Vagina (tissue), 2 donors: ENCODE measurements at regions not wholly inside any gene's neighbourhood (a gene's known extent, or its start where the extent isn't known, plus 50 kb on each side); places are given as distances from the start of the nearest gene placed in this dataset.
"Not testable (repeated sequence)": the region's sequence is repeated elsewhere in the genome, so short reads cannot be mapped to it uniquely, and the experiment has no call there.

Experiments used
- DNase-seq, 2 donors: peaks; one replicate each; pipeline ENCODE4 v3.0.0-alpha.2; 2017; ENCODE audit errors: extremely low spot score in 2 of 2
- H3K27ac ChIP-seq: fragments of 200-600 bp; sonication (generic); one replicate; pipeline ENCODE4 v1.5.1; 2019
- H3K27me3 ChIP-seq: fragments of 200-600 bp; sonication (generic); one replicate; pipeline ENCODE4 v1.5.1; 2019
- H3K36me3 ChIP-seq, 2 donors: fragments of 200-600 bp; sonication (generic); one replicate each; pipeline ENCODE4 v1.5.1; 2017 to 2019
- H3K4me1 ChIP-seq: fragments of 200-600 bp; sonication (generic); one replicate; pipeline ENCODE4 v1.5.1; 2019
- H3K4me3 ChIP-seq, 2 donors: fragments of 200-600 bp; sonication (generic); 1 replicate in 1 of 2; 2 replicates in 1 of 2; pipeline ENCODE4 v1.5.1; 2016 to 2019
- H3K9me3 ChIP-seq: fragments of 200-600 bp; sonication (generic); one replicate; pipeline ENCODE4 v1.5.1; 2019
- CTCF ChIP-seq, 3 experiments: fragments of 450-650 bp in 2 of 3; fragments of 200-600 bp in 1 of 3; sonication (generic) in 1 of 3; IDR thresholded peaks; one replicate each; pipeline ENCODE4 v1.5.1; 2017 to 2019; ENCODE audit warnings: antibody characterized with exemption in 3 of 3, mild to moderate bottlenecking in 2 of 3, moderate library complexity in 2 of 3
- POLR2A ChIP-seq, 2 donors: fragments of 450-650 bp; IDR thresholded peaks; one replicate each; pipeline ENCODE4 v1.6.1; 2017; ENCODE audit warnings: antibody characterized with exemption in 2 of 2, mild to moderate bottlenecking in 2 of 2, moderate library complexity in 2 of 2
- POLR2AphosphoS5 ChIP-seq, 2 donors: sonication (generic); formaldehyde crosslinking; IDR thresholded peaks; one replicate each; pipeline ENCODE4 v1.9.0; 2017; ENCODE audit warnings: antibody characterized with exemption in 2 of 2, mild to moderate bottlenecking in 2 of 2, low read depth in 1 of 2; ENCODE audit not compliant: insufficient read depth in 1 of 2
- intact Hi-C: fragments of 100-400 bp; cut with DNase I; formaldehyde crosslinking; loops from one replicate; pipeline ENCODE4 v1.15.1; 2023

- TF ChIP-seq POLR2A (IDR thresholded peaks at IDR 0.05) (no peak), POLR2AphosphoS5 (IDR thresholded peaks at IDR 0.05; ENCODE audit: insufficient read depth in 1 of 2, low read depth in 1 of 2) (peak in 1 of 2 donors; percentile 31)
- Histone ChIP-seq H3K4me1 (no peaks in the 10 kb centered on the region), H3K9me3 (no peaks in the 10 kb centered on the region), H3K27ac (no peak overlapping the region), H3K4me3 (no peak overlapping the region), H3K36me3 (no peaks in the 10 kb centered on the region), H3K27me3 (no peaks in the 10 kb centered on the region)
- intact Hi-C loops = no loop called here
- DNase-seq = no peak
Observed at GRCh38 chr2:130289780-130290179, 52.9 kb upstream of the IMP4 start.

- no peak for DNase-seq
- no peaks in the 10 kb centered on the region for H3K36me3 ChIP-seq
- TF ChIP-seq POLR2AphosphoS5 (IDR thresholded peaks at IDR 0.05; ENCODE audit: insufficient read depth in 1 of 2, low read depth in 1 of 2) = no peak
- TF ChIP-seq POLR2A (IDR thresholded peaks at IDR 0.05) = no peak
- no peak for TF ChIP-seq CTCF (IDR thresholded peaks at IDR 0.05)
- no peaks in the 10 kb centered on the region for H3K27me3 ChIP-seq
- H3K9me3 ChIP-seq = no peaks in the 10 kb centered on the region
- intact Hi-C loops = no loop called here
- no peaks in the 10 kb centered on the region for H3K4me1 ChIP-seq
- no peak overlapping the region for H3K27ac ChIP-seq
- H3K4me3 ChIP-seq = no peak overlapping the region
Observed at GRCh38 chr2:130288467-130289403, 54.0 kb upstream of the IMP4 start.

- H3K36me3 ChIP-seq = no peaks in the 10 kb centered on the region
- no peak for TF ChIP-seq CTCF (IDR thresholded peaks at IDR 0.05)
- TF ChIP-seq POLR2A (IDR thresholded peaks at IDR 0.05) = no peak
- TF ChIP-seq POLR2AphosphoS5 (IDR thresholded peaks at IDR 0.05; ENCODE audit: insufficient read depth in 1 of 2, low read depth in 1 of 2) = no peak
- no peak for DNase-seq
Observed at GRCh38 chr2:130287656-130288026, 55.1 kb upstream of the IMP4 start.

GRCh38 chr2:130286983-130287655, 55.6 kb upstream of the IMP4 start:
- Histone ChIP-seq H3K9me3 (no peaks in the 10 kb centered on the region), H3K27me3 (no peaks in the 10 kb centered on the region), H3K27ac (no peak overlapping the region), H3K4me3 (no peak overlapping the region), H3K36me3 (no peaks in the 10 kb centered on the region), H3K4me1 (no peaks in the 10 kb centered on the region)
- no peak for TF ChIP-seq POLR2A (IDR thresholded peaks at IDR 0.05)
- no peak for TF ChIP-seq CTCF (IDR thresholded peaks at IDR 0.05)
- no peak for TF ChIP-seq POLR2AphosphoS5 (IDR thresholded peaks at IDR 0.05; ENCODE audit: insufficient read depth in 1 of 2, low read depth in 1 of 2)
- DNase-seq = no peak
- intact Hi-C loops = no loop called here

More at GRCh38 chr2:130287656-130288026, 55.1 kb upstream of the IMP4 start:
- H3K9me3 ChIP-seq = no peaks in the 10 kb centered on the region
- no peaks in the 10 kb centered on the region for H3K4me1 ChIP-seq
- no peak overlapping the region for H3K27ac ChIP-seq
- H3K4me3 ChIP-seq = no peak overlapping the region
- no peaks in the 10 kb centered on the region for H3K27me3 ChIP-seq
- intact Hi-C loops = no loop called here

GRCh38 chr2:130283341-130283869, 59.3 kb upstream of the IMP4 start:
- intact Hi-C loops, H3K27ac ChIP-seq, H3K27me3 ChIP-seq, H3K4me1 ChIP-seq, H3K9me3 ChIP-seq, H3K4me3 ChIP-seq, H3K36me3 ChIP-seq, DNase-seq: not testable (repeated sequence)

- H3K4me1 ChIP-seq, H3K9me3 ChIP-seq, H3K27me3 ChIP-seq, H3K27ac ChIP-seq, H3K4me3 ChIP-seq, intact Hi-C loops, DNase-seq, H3K36me3 ChIP-seq: not testable (repeated sequence)
Observed at GRCh38 chr2:130279551-130279950, 63.1 kb upstream of the IMP4 start.

- H3K4me1 ChIP-seq, H3K27ac ChIP-seq, DNase-seq, intact Hi-C loops, H3K36me3 ChIP-seq, H3K27me3 ChIP-seq, H3K9me3 ChIP-seq, H3K4me3 ChIP-seq: not testable (repeated sequence)
Observed at GRCh38 chr2:130268333-130268732, 70.1 kb upstream of the TUBA3E start.

- DNase-seq, H3K4me1 ChIP-seq, H3K9me3 ChIP-seq, H3K36me3 ChIP-seq, H3K4me3 ChIP-seq, H3K27me3 ChIP-seq, H3K27ac ChIP-seq, intact Hi-C loops: not testable (repeated sequence)
Observed at GRCh38 chr2:130267572-130267971, 69.3 kb upstream of the TUBA3E start.

- H3K9me3 ChIP-seq, H3K27me3 ChIP-seq, H3K27ac ChIP-seq, intact Hi-C loops, H3K4me1 ChIP-seq, H3K4me3 ChIP-seq, DNase-seq, H3K36me3 ChIP-seq: not testable (repeated sequence)
Observed at GRCh38 chr2:130266836-130267235, 68.6 kb upstream of the TUBA3E start.
